C4-2B (cell line): ENCODE measurements at regions not wholly inside any gene's neighbourhood (a gene's known extent, or its start where the extent isn't known, plus 50 kb on each side); places are given as distances from the start of the nearest gene placed in this dataset.

Source experiments
- CTCF ChIP-seq: fragments of 450-650 bp; conservative IDR thresholded peaks from 2 replicates; pipeline ENCODE4 v1.5.1; 2017; ENCODE audit warnings: mild to moderate bottlenecking
- ZFX ChIP-seq: fragments of 450-650 bp; IDR thresholded peaks from 2 replicates; pipeline ENCODE4 v1.6.1; 2017

- TF ChIP-seq ZFX (no peak), CTCF (no peak)
Observed at GRCh38 chr22:26837784-26838470, 180.5 kb downstream of the MIAT start.
